BE2C (cell line): ENCODE measurements at regions not wholly inside any gene's neighbourhood (a gene's known extent, or its start where the extent isn't known, plus 50 kb on each side); places are given as distances from the start of the nearest gene placed in this dataset.

ENCODE experiments used
- DNase-seq: peaks from one replicate; pipeline ENCODE4 v3.0.0-alpha.2; 2020
- H3K27me3 ChIP-seq: fragments of 250-450 bp; sonication (Bioruptor Pico); 2 replicates; pipeline ENCODE4 v1.5.1; 2020; ENCODE audit warnings: mild to moderate bottlenecking
- H3K36me3 ChIP-seq: fragments of 250-450 bp; sonication (Bioruptor Pico); 2 replicates; pipeline ENCODE4 v1.5.1; 2020; ENCODE audit warnings: mild to moderate bottlenecking
- H3K4me1 ChIP-seq: fragments of 250-450 bp; sonication (Bioruptor Pico); 2 replicates; pipeline ENCODE4 v1.5.1; 2020
- H3K4me3 ChIP-seq: 2 replicates; pipeline ENCODE4 v1.5.1; 2011; ENCODE audit warnings: low read depth, low read length
- H3K9me3 ChIP-seq: fragments of 250-450 bp; sonication (Bioruptor Pico); 2 replicates; pipeline ENCODE4 v1.5.1; 2020
- TF ChIP-seq, protein P1 (sequence below): IDR thresholded peaks from 2 replicates; pipeline ENCODE4 v1.5.1; 2012; ENCODE audit warnings: mild to moderate bottlenecking, low read depth, low read length

DNA sequence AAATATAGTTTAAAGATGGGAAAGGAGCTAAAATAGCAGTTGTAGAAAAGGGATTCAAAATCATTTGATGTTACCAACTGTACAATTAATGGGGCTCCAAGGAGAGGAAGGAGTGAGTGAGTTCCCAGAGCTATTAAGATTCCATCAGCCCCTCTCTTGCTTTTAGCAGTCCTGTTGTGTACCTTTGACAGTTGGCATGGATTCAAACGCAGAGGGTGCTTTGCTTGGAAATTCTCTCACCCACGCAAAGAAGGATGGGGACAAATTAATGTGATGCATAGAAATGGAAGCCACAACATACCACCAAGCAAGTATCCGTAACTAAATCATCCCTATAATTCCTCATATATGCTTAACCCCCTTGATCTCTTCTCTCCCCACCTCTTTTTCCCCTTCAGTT, 461.3 kb downstream of the EBF1 start:
- H3K36me3 ChIP-seq: no peaks in the 10 kb centered on the region
- H3K4me3 ChIP-seq: no peak overlapping the region
- DNase-seq: no peak
- no peaks in the 10 kb centered on the region for H3K4me1 ChIP-seq
- TF ChIP-seq, protein P1, sequence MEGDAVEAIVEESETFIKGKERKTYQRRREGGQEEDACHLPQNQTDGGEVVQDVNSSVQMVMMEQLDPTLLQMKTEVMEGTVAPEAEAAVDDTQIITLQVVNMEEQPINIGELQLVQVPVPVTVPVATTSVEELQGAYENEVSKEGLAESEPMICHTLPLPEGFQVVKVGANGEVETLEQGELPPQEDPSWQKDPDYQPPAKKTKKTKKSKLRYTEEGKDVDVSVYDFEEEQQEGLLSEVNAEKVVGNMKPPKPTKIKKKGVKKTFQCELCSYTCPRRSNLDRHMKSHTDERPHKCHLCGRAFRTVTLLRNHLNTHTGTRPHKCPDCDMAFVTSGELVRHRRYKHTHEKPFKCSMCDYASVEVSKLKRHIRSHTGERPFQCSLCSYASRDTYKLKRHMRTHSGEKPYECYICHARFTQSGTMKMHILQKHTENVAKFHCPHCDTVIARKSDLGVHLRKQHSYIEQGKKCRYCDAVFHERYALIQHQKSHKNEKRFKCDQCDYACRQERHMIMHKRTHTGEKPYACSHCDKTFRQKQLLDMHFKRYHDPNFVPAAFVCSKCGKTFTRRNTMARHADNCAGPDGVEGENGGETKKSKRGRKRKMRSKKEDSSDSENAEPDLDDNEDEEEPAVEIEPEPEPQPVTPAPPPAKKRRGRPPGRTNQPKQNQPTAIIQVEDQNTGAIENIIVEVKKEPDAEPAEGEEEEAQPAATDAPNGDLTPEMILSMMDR: no peak
- H3K9me3 ChIP-seq: no peaks in the 10 kb centered on the region
- no peaks in the 10 kb centered on the region for H3K27me3 ChIP-seq

DNA sequence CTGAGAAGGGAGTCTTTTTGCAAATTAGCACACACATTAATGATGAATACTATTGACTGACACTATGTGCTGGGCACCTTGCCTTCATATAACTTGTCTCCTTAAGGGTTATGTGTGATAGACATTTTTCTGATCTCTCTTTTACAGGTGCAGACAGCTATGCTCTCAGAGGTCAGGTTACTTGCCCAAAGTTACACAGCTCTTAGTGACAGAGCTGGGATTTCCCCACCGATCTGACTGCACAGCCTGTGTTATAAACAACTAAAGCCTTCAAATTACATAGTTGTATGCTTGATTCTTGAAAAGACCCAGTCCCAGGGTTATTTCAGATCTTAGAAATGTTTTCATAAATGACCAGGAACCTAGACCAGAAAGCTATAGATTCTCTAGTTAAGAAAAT, 462.7 kb downstream of the EBF1 start:
- no peaks in the 10 kb centered on the region for H3K9me3 ChIP-seq
- H3K4me3 ChIP-seq: no peak overlapping the region
- H3K36me3 ChIP-seq: no peaks in the 10 kb centered on the region
- no peak for DNase-seq
- TF ChIP-seq, protein P1: no peak
- no peaks in the 10 kb centered on the region for H3K4me1 ChIP-seq
- no peaks in the 10 kb centered on the region for H3K27me3 ChIP-seq

DNA sequence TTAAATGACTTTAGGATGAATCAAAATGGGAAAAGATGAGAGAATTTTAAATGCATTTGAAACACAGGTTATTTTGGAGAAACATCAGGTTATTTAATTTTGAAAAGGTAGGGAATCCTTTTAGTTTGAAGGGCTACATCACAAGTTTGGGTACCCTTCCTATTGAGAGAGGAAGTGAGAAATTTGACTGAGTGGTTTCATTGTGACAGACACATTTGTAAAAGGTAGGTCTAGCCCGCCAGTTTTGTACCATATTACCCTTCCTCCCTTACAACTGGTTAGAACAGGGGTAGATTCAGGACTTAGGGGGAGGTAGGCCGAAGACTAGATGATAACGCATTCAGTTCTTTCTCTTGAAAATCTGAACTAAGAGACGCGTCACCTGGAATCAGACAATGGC, 464.2 kb downstream of the EBF1 start:
- TF ChIP-seq, protein P1: no peak
- H3K9me3 ChIP-seq: no peaks in the 10 kb centered on the region
- no peaks in the 10 kb centered on the region for H3K27me3 ChIP-seq
- no peaks in the 10 kb centered on the region for H3K36me3 ChIP-seq
- no peaks in the 10 kb centered on the region for H3K4me1 ChIP-seq
- no peak for DNase-seq
- H3K4me3 ChIP-seq: no peak overlapping the region

DNA sequence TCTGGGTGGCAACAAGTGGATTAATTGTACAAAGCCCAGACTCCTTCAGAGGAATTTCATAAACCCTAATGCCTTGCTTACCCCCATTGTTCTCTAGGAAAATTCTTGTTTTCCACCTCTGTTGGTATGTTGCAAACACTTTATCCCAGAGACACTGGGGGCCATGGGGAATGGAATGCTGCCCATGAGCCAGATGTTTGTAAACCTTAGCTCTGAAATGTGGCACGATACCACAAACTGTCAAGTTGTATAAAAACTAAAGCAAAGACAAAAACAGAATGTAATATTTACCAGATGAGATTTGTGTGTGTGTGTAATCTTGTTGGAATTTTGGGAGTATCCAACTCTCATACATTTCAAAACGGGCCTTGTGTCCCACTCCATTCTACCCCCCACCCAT, 465.0 kb downstream of the EBF1 start:
- H3K9me3 ChIP-seq: no peaks in the 10 kb centered on the region
- no peaks in the 10 kb centered on the region for H3K27me3 ChIP-seq
- DNase-seq: no peak
- TF ChIP-seq, protein P1: no peak
- no peaks in the 10 kb centered on the region for H3K36me3 ChIP-seq
- no peaks in the 10 kb centered on the region for H3K4me1 ChIP-seq
- no peak overlapping the region for H3K4me3 ChIP-seq

DNA sequence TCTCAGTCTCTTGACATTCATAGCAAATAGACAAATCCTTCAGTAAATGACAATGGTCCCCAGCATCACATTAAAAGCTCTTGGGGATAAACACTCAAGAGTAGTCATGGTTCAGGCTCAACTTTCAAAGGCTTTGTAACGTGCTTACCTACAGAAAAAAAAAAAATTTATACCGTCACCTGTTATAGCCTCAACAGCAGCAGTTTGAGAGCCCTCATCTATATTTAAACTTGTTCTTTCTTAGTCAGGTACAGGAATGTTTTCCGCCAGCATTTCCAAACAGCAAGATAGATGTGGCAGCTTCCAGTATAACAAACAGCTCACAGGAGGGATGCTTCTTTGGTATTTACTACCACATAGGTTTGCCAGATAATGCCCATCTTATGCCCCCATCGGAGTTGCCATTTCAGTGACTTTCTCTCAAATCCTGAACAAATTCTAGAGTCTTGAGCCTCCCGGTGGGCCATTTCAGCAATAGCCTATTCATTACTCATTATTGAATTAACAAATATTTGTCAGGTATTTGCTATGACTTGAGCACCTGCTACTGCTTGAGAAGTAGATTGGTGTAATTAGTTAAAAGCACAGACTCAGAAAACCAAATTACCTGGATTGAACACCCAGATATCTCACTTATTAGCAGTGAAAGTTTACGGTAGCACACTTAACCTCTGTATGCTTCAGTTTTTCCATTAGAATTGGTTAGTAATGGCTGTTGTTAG, 470.0 kb downstream of the EBF1 start:
- Histone ChIP-seq H3K4me3 (no peak overlapping the region), H3K27me3 (no peaks in the 10 kb centered on the region), H3K9me3 (no peaks in the 10 kb centered on the region), H3K36me3 (no peaks in the 10 kb centered on the region), H3K4me1 (no peaks in the 10 kb centered on the region)
- TF ChIP-seq, protein P1: no peak
- DNase-seq: no peak

DNA sequence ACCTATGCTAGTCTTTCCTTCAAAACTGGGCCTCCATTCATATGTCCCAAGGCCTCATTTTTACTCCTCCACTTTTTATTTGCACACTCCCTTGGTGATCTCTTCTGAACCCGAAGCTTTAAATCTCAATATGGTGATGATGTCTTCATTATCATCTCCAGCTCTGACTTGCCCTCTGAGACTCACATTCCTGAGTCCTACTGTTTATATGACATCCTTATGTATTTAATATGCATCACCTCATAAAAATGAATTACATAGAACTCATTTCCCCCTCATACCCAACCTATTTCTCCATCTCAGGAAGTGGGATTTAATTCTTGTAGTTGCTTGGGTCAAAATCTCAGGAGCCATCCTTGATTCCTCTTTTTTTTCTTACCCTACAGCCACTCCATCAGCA, 473.0 kb downstream of the EBF1 start:
- Histone ChIP-seq H3K27me3 (no peaks in the 10 kb centered on the region), H3K36me3 (no peaks in the 10 kb centered on the region), H3K9me3 (no peaks in the 10 kb centered on the region), H3K4me3 (no peak overlapping the region), H3K4me1 (no peaks in the 10 kb centered on the region)
- TF ChIP-seq, protein P1: no peak
- DNase-seq: no peak
